KMS-11 (cell line): ENCODE measurements at regions not wholly inside any gene's neighbourhood (a gene's known extent, or its start where the extent isn't known, plus 50 kb on each side); places are given as distances from the start of the nearest gene placed in this dataset.

Experiments
- H2AFZ ChIP-seq: fragments of 200-600 bp; sonication (generic); 2 replicates; pipeline ENCODE4 v1.6.1; 2016; ENCODE audit warnings: antibody characterized with exemption, mixed run types, low read depth
- H3K27ac ChIP-seq: fragments of 200-600 bp; sonication (generic); 2 replicates; pipeline ENCODE4 v1.6.1; 2016; ENCODE audit warnings: mild to moderate bottlenecking, mixed run types
- H3K27me3 ChIP-seq: fragments of 200-600 bp; sonication (generic); 2 replicates; pipeline ENCODE4 v1.6.1; 2017; ENCODE audit warnings: mild to moderate bottlenecking, low read depth, mixed run types, moderate library complexity; ENCODE audit not compliant: insufficient read depth
- H3K36me3 ChIP-seq: fragments of 200-600 bp; sonication (generic); 2 replicates; pipeline ENCODE4 v1.6.1; 2017; ENCODE audit warnings: mild to moderate bottlenecking, mixed run types; ENCODE audit not compliant: insufficient read depth
- H3K4me1 ChIP-seq: fragments of 200-600 bp; sonication (generic); 2 replicates; pipeline ENCODE4 v1.6.1; 2016; ENCODE audit warnings: mild to moderate bottlenecking, low read depth, mixed run types; ENCODE audit not compliant: poor library complexity, severe bottlenecking
- H3K4me2 ChIP-seq: fragments of 200-600 bp; sonication (generic); 2 replicates; pipeline ENCODE4 v1.7.0; 2016; ENCODE audit warnings: mild to moderate bottlenecking, mixed run types
- H3K4me3 ChIP-seq: fragments of 200-600 bp; sonication (generic); IDR thresholded peaks from 2 replicates; pipeline ENCODE4 v1.6.1; 2017; ENCODE audit warnings: low read depth, low read length, mixed read lengths; ENCODE audit not compliant: insufficient read depth
- H3K79me2 ChIP-seq: fragments of 200-600 bp; sonication (generic); 2 replicates; pipeline ENCODE4 v1.6.1; 2016; ENCODE audit warnings: low read depth, mixed run types; ENCODE audit not compliant: insufficient read depth
- H3K9ac ChIP-seq: fragments of 200-600 bp; sonication (generic); 2 replicates; pipeline ENCODE4 v1.6.1; 2016; ENCODE audit warnings: mild to moderate bottlenecking, mixed run types
- H4K20me1 ChIP-seq: fragments of 200-600 bp; sonication (generic); 2 replicates; pipeline ENCODE4 v1.6.1; 2016; ENCODE audit warnings: mild to moderate bottlenecking, mixed run types; ENCODE audit not compliant: insufficient read depth
- CTCF ChIP-seq: fragments of 200-600 bp; sonication (generic); conservative IDR thresholded peaks from 2 replicates; pipeline ENCODE4 v1.6.1; 2017; ENCODE audit warnings: low read depth, mild to moderate bottlenecking, antibody characterized with exemption, low read length, moderate library complexity, mixed read lengths

- no peak overlapping the region for H3K9ac ChIP-seq
- no peaks in the 10 kb centered on the region for H3K27me3 ChIP-seq
- no peak overlapping the region for H3K27ac ChIP-seq
- no peak for TF ChIP-seq CTCF
- no peaks in the 10 kb centered on the region for H3K36me3 ChIP-seq
- no peaks in the 10 kb centered on the region for H3K79me2 ChIP-seq
- H3K4me1 ChIP-seq = no peaks in the 10 kb centered on the region
- no peak overlapping the region for H2AFZ ChIP-seq
- H4K20me1 ChIP-seq = no peaks in the 10 kb centered on the region
- H3K4me3 ChIP-seq = no peak overlapping the region
- H3K4me2 ChIP-seq = no peak overlapping the region
Measured at GRCh38 chr9:2493529-2493928, 128.1 kb upstream of the VLDLR start.

- Histone ChIP-seq H3K79me2 (no peaks in the 10 kb centered on the region), H3K36me3 (no peaks in the 10 kb centered on the region), H3K27ac (no peak overlapping the region), H3K27me3 (no peaks in the 10 kb centered on the region), H3K4me1 (no peaks in the 10 kb centered on the region), H4K20me1 (no peaks in the 10 kb centered on the region), H2AFZ (no peak overlapping the region), H3K4me2 (no peak overlapping the region), H3K9ac (no peak overlapping the region), H3K4me3 (no peak overlapping the region)
- no peak for TF ChIP-seq CTCF
Measured at GRCh38 chr9:2494562-2494961, 127.0 kb upstream of the VLDLR start.

- Histone ChIP-seq H3K9ac (no peak overlapping the region), H3K4me3 (no peak overlapping the region), H3K27ac (no peak overlapping the region), H4K20me1 (no peaks in the 10 kb centered on the region), H3K79me2 (no peaks in the 10 kb centered on the region), H3K4me1 (no peaks in the 10 kb centered on the region), H2AFZ (no peak overlapping the region), H3K36me3 (no peaks in the 10 kb centered on the region), H3K4me2 (no peak overlapping the region), H3K27me3 (no peaks in the 10 kb centered on the region)
- TF ChIP-seq CTCF = no peak
Measured at GRCh38 chr9:2495221-2496005, 126.2 kb upstream of the VLDLR start.

GRCh38 chr9:2496169-2496568 is 125.4 kb upstream of the VLDLR start:
- Histone ChIP-seq H2AFZ (no peak overlapping the region), H3K9ac (no peak overlapping the region), H4K20me1 (no peaks in the 10 kb centered on the region), H3K27me3 (no peaks in the 10 kb centered on the region), H3K4me2 (no peak overlapping the region), H3K36me3 (no peaks in the 10 kb centered on the region), H3K4me1 (no peaks in the 10 kb centered on the region), H3K79me2 (no peaks in the 10 kb centered on the region), H3K4me3 (no peak overlapping the region), H3K27ac (no peak overlapping the region)
- no peak for TF ChIP-seq CTCF
